RWPE1 (cell line): ENCODE measurements at regions not wholly inside any gene's neighbourhood (a gene's known extent, or its start where the extent isn't known, plus 50 kb on each side); places are given as distances from the start of the nearest gene placed in this dataset.

Experiments
- CTCF ChIA-PET: fragments of 350-600 bp; sonication (Branson Sonifier 250); formaldehyde crosslinking; extraction: SDS; loops from one replicate; lab custom pipeline; 2021; lab: Yijun Ruan, JAX
- POLR2A ChIA-PET: fragments of 400-600 bp; formaldehyde crosslinking; extraction: SDS; loops from one replicate; lab custom pipeline; 2020; ENCODE audit warnings: antibody characterized with exemption; ENCODE audit not compliant: low non-redundant PET; lab: Yijun Ruan, JAX
- DNase-seq: peaks from one replicate; pipeline ENCODE4 v3.0.0; 2012; ENCODE audit warnings: low spot score
- H3K27ac ChIP-seq: fragments of 450-650 bp; 2 replicates; pipeline ENCODE4 v1.5.1; 2017
- CTCF ChIP-seq: fragments of 450-650 bp; conservative IDR thresholded peaks from 2 replicates; pipeline ENCODE4 v1.5.1; 2017; ENCODE audit warnings: low read depth, mild to moderate bottlenecking

- DNase-seq: no peak
- ChIA-PET CTCF (no interaction called here), POLR2A (interaction anchor here (0.5 to 0.6 kb wide), 2 partner anchors 59 to 182 kb away, joined by 3 to 4 read pairs; no protein-coding TSS in a partner anchor)
- no peak for TF ChIP-seq CTCF
- peak overlapping the region; percentile 88 for H3K27ac ChIP-seq
Observed at GRCh38 chrX:40174854-40175510, 77.2 kb upstream of the BCOR start.

GRCh38 chrX:40174001-40174853, 76.5 kb upstream of the BCOR start:
- no peak for DNase-seq
- H3K27ac ChIP-seq: peak overlapping the region; percentile 88
- TF ChIP-seq CTCF: no peak
- CTCF ChIA-PET: no interaction called here
- POLR2A ChIA-PET: interaction anchor here (0.5 to 0.6 kb wide), 2 partner anchors 60 to 181 kb away, joined by 3 to 4 read pairs; no protein-coding TSS in a partner anchor

GRCh38 chrX:40173143-40174000, 75.6 kb upstream of the BCOR start:
- ChIA-PET POLR2A (no interaction called here), CTCF (no interaction called here)
- DNase-seq: no peak
- TF ChIP-seq CTCF: no peak
- H3K27ac ChIP-seq: peak overlapping the region; percentile 88

GRCh38 chrX:40172401-40173142, 74.8 kb upstream of the BCOR start:
- CTCF ChIA-PET: no interaction called here
- no peak for TF ChIP-seq CTCF
- POLR2A ChIA-PET: no interaction called here
- no peak for DNase-seq
- peak overlapping the region; percentile 42; the same call in 1 of the 2 replicates for H3K27ac ChIP-seq

- CTCF ChIA-PET: interaction anchor here (0.6 kb wide), 1 partner anchor 17 kb away, joined by 3 read pairs; no protein-coding TSS in a partner anchor
- no peak for TF ChIP-seq CTCF
- H3K27ac ChIP-seq: peak overlapping the region; percentile 42; the same call in 1 of the 2 replicates
- DNase-seq: no peak
- POLR2A ChIA-PET: no interaction called here
Observed at GRCh38 chrX:40171513-40172400, 74.0 kb upstream of the BCOR start.
